CD14-positive monocyte (primary cell): ENCODE measurements at regions not wholly inside any gene's neighbourhood (a gene's known extent, or its start where the extent isn't known, plus 50 kb on each side); places are given as distances from the start of the nearest gene placed in this dataset.

Experiments used
- DNase-seq, 3 donors: peaks; one replicate each; pipeline ENCODE4 v3.0.0-alpha.2; 2011 to 2022
- H2AFZ ChIP-seq: 2 replicates; pipeline ENCODE4 v1.6.0; 2012; ENCODE audit warnings: mild to moderate bottlenecking, low read depth, low read length, inconsistent platforms; ENCODE audit not compliant: insufficient read depth, poor library complexity, severe bottlenecking
- H3K27ac ChIP-seq, 2 donors: 1 replicate in 1 of 2; 2 replicates in 1 of 2; pipeline ENCODE4 v1.5.1; 2012 to 2013; ENCODE audit warnings: low read length in 2 of 2, control low read depth in 1 of 2, inconsistent platforms in 1 of 2, low read depth in 1 of 2, mild to moderate bottlenecking in 1 of 2
- H3K27me3 ChIP-seq, 2 donors: one replicate each; pipeline versions ENCODE4 v1.6.0 to v1.6.1; 2011 to 2013; ENCODE audit warnings: low read length in 2 of 2; ENCODE audit not compliant: control insufficient read depth in 2 of 2, insufficient read depth in 2 of 2
- H3K36me3 ChIP-seq, 2 donors: replicated peaks in 1 of 2; 1 replicate in 1 of 2; 2 replicates in 1 of 2; pipeline versions ENCODE4 v1.5.1 to v1.6.1; 2012 to 2013; ENCODE audit warnings: low read length in 2 of 2, control low read depth in 1 of 2, inconsistent platforms in 1 of 2, mild to moderate bottlenecking in 1 of 2; ENCODE audit not compliant: insufficient read depth in 2 of 2, control insufficient read depth in 1 of 2
- H3K4me1 ChIP-seq, 2 donors: 1 replicate in 1 of 2; 2 replicates in 1 of 2; pipeline versions ENCODE4 v1.5.1 to v1.6.1; 2012 to 2013; ENCODE audit warnings: low read length in 2 of 2, control low read depth in 1 of 2, inconsistent platforms in 1 of 2, mild to moderate bottlenecking in 1 of 2, moderate library complexity in 1 of 2; ENCODE audit not compliant: insufficient read depth in 2 of 2, control insufficient read depth in 1 of 2
- H3K4me2 ChIP-seq: replicated peaks from 2 replicates; pipeline ENCODE3; 2012; ENCODE audit warnings: low read length, moderate library complexity, mild to moderate bottlenecking; ENCODE audit not compliant: poor library complexity, severe bottlenecking; ENCODE audit errors: extremely low read depth
- H3K4me3 ChIP-seq, 3 experiments: fragments of 200-600 bp in 1 of 3; sonication (generic) in 1 of 3; replicated peaks in 1 of 3; 1 replicate in 2 of 3; 2 replicates in 1 of 3; pipeline ENCODE4 v1.5.1; 2011 to 2013; ENCODE audit warnings: low read length in 3 of 3, mild to moderate bottlenecking in 3 of 3, control low read depth in 2 of 3, low read depth in 2 of 3, inconsistent platforms in 1 of 3, moderate library complexity in 1 of 3
- H3K79me2 ChIP-seq: 2 replicates; pipeline ENCODE4 v1.6.0; 2012; ENCODE audit warnings: mild to moderate bottlenecking, control low read depth, inconsistent platforms, low read length, moderate library complexity; ENCODE audit not compliant: insufficient read depth
- H3K9ac ChIP-seq: 2 replicates; pipeline ENCODE4 v1.6.0; 2017; ENCODE audit warnings: low read length, mild to moderate bottlenecking; ENCODE audit not compliant: insufficient read depth, poor library complexity, severe bottlenecking
- H3K9me3 ChIP-seq, 2 donors: replicated peaks in 1 of 2; 1 replicate in 1 of 2; 2 replicates in 1 of 2; pipeline versions ENCODE4 v1.5.1 to v1.6.1; 2012 to 2013; ENCODE audit warnings: low read length in 2 of 2, control low read depth in 1 of 2; ENCODE audit not compliant: control insufficient read depth in 1 of 2, insufficient read depth in 1 of 2
- H4K20me1 ChIP-seq: 2 replicates; pipeline ENCODE4 v1.6.0; 2012; ENCODE audit warnings: mild to moderate bottlenecking, low read length, control low read depth, moderate library complexity; ENCODE audit not compliant: insufficient read depth
- H3K27ac Mint-ChIP-seq, 7 donors: one replicate each; pipeline ENCODE4 v1.8.0; 2020; ENCODE audit warnings: mild to moderate bottlenecking in 7 of 7, mixed read lengths in 7 of 7, moderate library complexity in 6 of 7, inconsistent platforms in 2 of 7
- H3K27me3 Mint-ChIP-seq, 3 donors: one replicate each; pipeline ENCODE4 v1.8.0; 2021 to 2022; ENCODE audit warnings: low read depth in 3 of 3, mild to moderate bottlenecking in 3 of 3, mixed read lengths in 3 of 3, moderate library complexity in 3 of 3, inconsistent platforms in 1 of 3
- H3K36me3 Mint-ChIP-seq, 2 donors: one replicate each; pipeline ENCODE4 v1.8.0; 2020; ENCODE audit warnings: mixed read lengths in 2 of 2, inconsistent platforms in 1 of 2, mild to moderate bottlenecking in 1 of 2
- H3K4me1 Mint-ChIP-seq: one replicate; pipeline ENCODE4 v1.8.0; 2020; ENCODE audit warnings: mild to moderate bottlenecking, mixed read lengths
- H3K4me3 Mint-ChIP-seq, 2 donors: one replicate each; pipeline ENCODE4 v1.8.0; 2020; ENCODE audit warnings: mild to moderate bottlenecking in 2 of 2, mixed read lengths in 2 of 2, moderate library complexity in 1 of 2
- H3K9me3 Mint-ChIP-seq, 7 donors: one replicate each; pipeline ENCODE4 v1.8.0; 2020 to 2022; ENCODE audit warnings: mixed read lengths in 7 of 7, mild to moderate bottlenecking in 6 of 7, moderate library complexity in 6 of 7, inconsistent platforms in 2 of 7
- CTCF ChIP-seq: fragments of 200-600 bp; IDR thresholded peaks from one replicate; pipeline ENCODE4 v1.8.0; 2022; ENCODE audit warnings: antibody characterized with exemption, mild to moderate bottlenecking
- WGBS: methylation state at CpG from one replicate; pipeline ENCODE4 v1.1.5; 2013; ENCODE audit warnings: missing lambda C conversion rate; ENCODE audit not compliant: insufficient coverage; 5-methylcytosine and 5-hydroxymethylcytosine counted together
- intact Hi-C, 2 donors: fragments of 100-400 bp; cut with micrococcal nuclease; formaldehyde crosslinking; loops; one replicate each; pipeline versions ENCODE4 v1.15.0 to v1.15.1; 2023

DNA sequence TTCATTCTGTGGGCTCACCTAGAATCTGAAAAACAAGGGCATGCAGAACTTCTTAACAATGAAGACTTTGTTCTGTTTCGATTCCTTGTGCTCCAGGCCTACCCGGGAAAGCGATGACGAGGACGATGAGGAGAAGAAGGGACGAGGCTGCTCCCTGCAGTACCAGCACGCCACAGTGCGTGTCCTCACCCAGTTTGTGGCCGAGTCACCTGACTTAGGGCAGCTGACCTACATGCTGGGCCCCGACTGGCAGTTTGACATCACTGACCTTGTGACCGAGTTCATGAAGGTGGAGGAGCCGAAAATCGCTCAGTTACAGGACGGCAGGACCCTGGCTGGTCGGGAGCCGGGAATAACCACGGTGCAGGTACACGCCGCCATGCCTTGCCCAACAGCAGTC lies 585.4 kb downstream of the AACS start:
- 96% methylated on average over 19 of the region's 19 CpGs for WGBS
- no peak for DNase-seq
- Histone ChIP-seq H3K27me3 (no peaks in the 10 kb centered on the region), H3K9ac (no peak overlapping the region), H3K4me2 (no peak overlapping the region), H3K36me3 (no peaks in the 10 kb centered on the region), H3K9me3 (peaks cover 0 to 3% of the 10 kb centered on the region in 2 donors), H4K20me1 (no peaks in the 10 kb centered on the region), H3K27ac (no peak overlapping the region), H3K4me1 (no peaks in the 10 kb centered on the region), H3K79me2 (no peaks in the 10 kb centered on the region), H2AFZ (no peak overlapping the region), H3K4me3 (no peak overlapping the region)
- no peaks in the 10 kb centered on the region for H3K4me1 Mint-ChIP-seq
- intact Hi-C loops: no loop called here
- TF ChIP-seq CTCF: no peak
- H3K27me3 Mint-ChIP-seq: no peaks in the 10 kb centered on the region
- H3K27ac Mint-ChIP-seq: no peak overlapping the region
- H3K9me3 Mint-ChIP-seq: peaks cover 0 to 7% (median 2%) of the 10 kb centered on the region in 7 donors
- no peak overlapping the region for H3K4me3 Mint-ChIP-seq
- H3K36me3 Mint-ChIP-seq: no peaks in the 10 kb centered on the region

GRCh38 chr12:125651625-125652024 lies 586.4 kb downstream of the AACS start:
- 88% methylated on average over 4 of the region's 4 CpGs for WGBS
- Histone ChIP-seq H3K9me3 (peaks cover 0 to 3% of the 10 kb centered on the region in 2 donors), H3K79me2 (no peaks in the 10 kb centered on the region), H3K4me1 (no peaks in the 10 kb centered on the region), H3K27me3 (no peaks in the 10 kb centered on the region), H3K9ac (no peak overlapping the region), H4K20me1 (no peaks in the 10 kb centered on the region), H2AFZ (no peak overlapping the region), H3K27ac (no peak overlapping the region), H3K4me3 (no peak overlapping the region), H3K4me2 (no peak overlapping the region), H3K36me3 (no peaks in the 10 kb centered on the region)
- Mint-ChIP-seq H3K4me3 (no peak overlapping the region), H3K4me1 (no peaks in the 10 kb centered on the region), H3K27ac (no peak overlapping the region), H3K36me3 (no peaks in the 10 kb centered on the region), H3K9me3 (peaks cover 0 to 10% (median 2%) of the 10 kb centered on the region in 7 donors), H3K27me3 (no peaks in the 10 kb centered on the region)
- intact Hi-C loops: no loop called here
- TF ChIP-seq CTCF: no peak
- no peak for DNase-seq
